Muscle of leg (tissue), 3 donors: ENCODE measurements at regions not wholly inside any gene's neighbourhood (a gene's known extent, or its start where the extent isn't known, plus 50 kb on each side); places are given as distances from the start of the nearest gene placed in this dataset.

Experiments used
- DNase-seq: peaks from one replicate; pipeline ENCODE4 v3.0.0; 2013
- H3K27ac ChIP-seq: one replicate; pipeline ENCODE4 v1.5.1; 2013; ENCODE audit warnings: mild to moderate bottlenecking, low read length, control low read depth
- H3K27me3 ChIP-seq: one replicate; pipeline ENCODE4 v1.6.1; 2013; ENCODE audit warnings: low read length; ENCODE audit not compliant: control insufficient read depth, insufficient read depth
- H3K36me3 ChIP-seq: one replicate; pipeline ENCODE4 v1.6.1; 2013; ENCODE audit warnings: low read length; ENCODE audit not compliant: control insufficient read depth, insufficient read depth
- H3K4me1 ChIP-seq: one replicate; pipeline ENCODE4 v1.6.1; 2013; ENCODE audit warnings: low read length; ENCODE audit not compliant: control insufficient read depth, insufficient read depth
- H3K4me3 ChIP-seq: one replicate; pipeline ENCODE4 v1.5.1; 2013; ENCODE audit warnings: low read length, control low read depth
- H3K9me3 ChIP-seq: replicated peaks from 2 replicates; pipeline ENCODE4 v1.6.1; 2013; ENCODE audit warnings: low read depth, low read length; ENCODE audit not compliant: control insufficient read depth
- WGBS: methylation state at CpG from one replicate; pipeline ENCODE4 v1.1.5; 2013; ENCODE audit warnings: missing lambda C conversion rate; ENCODE audit not compliant: insufficient coverage; 5-methylcytosine and 5-hydroxymethylcytosine counted together

GRCh38 chr4:116724249-116724648 is 361.1 kb downstream of the TRAM1L1 start:
- no peaks in the 10 kb centered on the region for H3K36me3 ChIP-seq
- H3K27ac ChIP-seq, result no peak overlapping the region
- no peaks in the 10 kb centered on the region for H3K4me1 ChIP-seq
- no peaks in the 10 kb centered on the region for H3K9me3 ChIP-seq
- H3K4me3 ChIP-seq, result no peak overlapping the region
- H3K27me3 ChIP-seq, result no peaks in the 10 kb centered on the region
- DNase-seq, result no peak
- WGBS, result no CpG with 5 or more reads among the region's 3 CpGs

- 98% methylated on average over 32 of the region's 32 CpGs for WGBS
Measured at GRCh38 chr4:116705466-116705865, 379.9 kb downstream of the TRAM1L1 start.

GRCh38 chr4:116702949-116703348 is 382.4 kb downstream of the TRAM1L1 start:
- 89% methylated on average over 4 of the region's 4 CpGs for WGBS
- H3K4me3 ChIP-seq, result no peak overlapping the region
- peaks cover 15% of the 10 kb centered on the region for H3K9me3 ChIP-seq
- no peak overlapping the region for H3K27ac ChIP-seq
- DNase-seq, result no peak
- H3K27me3 ChIP-seq, result no peaks in the 10 kb centered on the region
- H3K36me3 ChIP-seq, result no peaks in the 10 kb centered on the region
- H3K4me1 ChIP-seq, result no peaks in the 10 kb centered on the region

More at GRCh38 chr4:116705466-116705865, 379.9 kb downstream of the TRAM1L1 start:
- Histone ChIP-seq H3K27ac (no peak overlapping the region), H3K9me3 (peaks cover 9% of the 10 kb centered on the region), H3K4me3 (no peak overlapping the region), H3K27me3 (no peaks in the 10 kb centered on the region), H3K4me1 (no peaks in the 10 kb centered on the region), H3K36me3 (no peaks in the 10 kb centered on the region)
- DNase-seq, result no peak

- no peak for DNase-seq
- WGBS, result no CpG with 5 or more reads among the region's 1 CpG
Measured at GRCh38 chr4:116688536-116688935, 396.8 kb downstream of the TRAM1L1 start.

GRCh38 chr4:116668190-116668589 is 417.2 kb downstream of the TRAM1L1 start:
- H3K27ac ChIP-seq, result no peak overlapping the region
- H3K36me3 ChIP-seq, result no peaks in the 10 kb centered on the region
- no peaks in the 10 kb centered on the region for H3K27me3 ChIP-seq
- H3K9me3 ChIP-seq, result no peaks in the 10 kb centered on the region
- DNase-seq, result no peak
- WGBS, result 25% methylated on average over 2 of the region's 2 CpGs
- H3K4me1 ChIP-seq, result no peaks in the 10 kb centered on the region
- no peak overlapping the region for H3K4me3 ChIP-seq

More at GRCh38 chr4:116688536-116688935, 396.8 kb downstream of the TRAM1L1 start:
- Histone ChIP-seq H3K4me3 (no peak overlapping the region), H3K4me1 (no peaks in the 10 kb centered on the region), H3K27me3 (no peaks in the 10 kb centered on the region), H3K27ac (no peak overlapping the region), H3K36me3 (no peaks in the 10 kb centered on the region), H3K9me3 (peaks cover 2% of the 10 kb centered on the region)

- DNase-seq, result no peak
- no peak overlapping the region for H3K4me3 ChIP-seq
- H3K27me3 ChIP-seq, result no peaks in the 10 kb centered on the region
- WGBS, result no CpG with 5 or more reads among the region's 1 CpG
- no peaks in the 10 kb centered on the region for H3K36me3 ChIP-seq
- no peaks in the 10 kb centered on the region for H3K9me3 ChIP-seq
- no peak overlapping the region for H3K27ac ChIP-seq
- H3K4me1 ChIP-seq, result no peaks in the 10 kb centered on the region
Measured at GRCh38 chr4:116665716-116666115, 419.7 kb downstream of the TRAM1L1 start.

- Histone ChIP-seq H3K9me3 (peaks cover 4% of the 10 kb centered on the region), H3K27ac (no peak overlapping the region), H3K36me3 (no peaks in the 10 kb centered on the region), H3K4me1 (no peaks in the 10 kb centered on the region), H3K27me3 (no peaks in the 10 kb centered on the region), H3K4me3 (no peak overlapping the region)
- no peak for DNase-seq
- WGBS, result 58% methylated on average over 2 of the region's 2 CpGs
Measured at GRCh38 chr4:116664198-116664597, 421.2 kb downstream of the TRAM1L1 start.

- H3K4me1 ChIP-seq, result no peaks in the 10 kb centered on the region
- H3K27me3 ChIP-seq, result no peaks in the 10 kb centered on the region
- H3K36me3 ChIP-seq, result no peaks in the 10 kb centered on the region
- WGBS, result no CpG with 5 or more reads among the region's 3 CpGs
- no peaks in the 10 kb centered on the region for H3K9me3 ChIP-seq
- no peak overlapping the region for H3K27ac ChIP-seq
- no peak for DNase-seq
- no peak overlapping the region for H3K4me3 ChIP-seq
Measured at GRCh38 chr4:116639070-116639577, 446.3 kb downstream of the TRAM1L1 start.

- DNase-seq, result no peak
- Histone ChIP-seq H3K9me3 (no peaks in the 10 kb centered on the region), H3K4me3 (no peak overlapping the region), H3K27me3 (no peaks in the 10 kb centered on the region), H3K36me3 (no peaks in the 10 kb centered on the region), H3K27ac (no peak overlapping the region), H3K4me1 (no peaks in the 10 kb centered on the region)
Measured at GRCh38 chr4:116638592-116638991, 446.8 kb downstream of the TRAM1L1 start.

- Histone ChIP-seq H3K27me3 (no peaks in the 10 kb centered on the region), H3K9me3 (no peaks in the 10 kb centered on the region)
- no CpG with 5 or more reads among the region's 1 CpG for WGBS
Measured at GRCh38 chr4:116636917-116637316, 448.5 kb downstream of the TRAM1L1 start.

GRCh38 chr4:116632269-116632668 is 453.1 kb downstream of the TRAM1L1 start:
- no peak overlapping the region for H3K27ac ChIP-seq
- peak; percentile 3 for DNase-seq

More at GRCh38 chr4:116636917-116637316, 448.5 kb downstream of the TRAM1L1 start:
- Histone ChIP-seq H3K4me1 (no peaks in the 10 kb centered on the region), H3K4me3 (no peak overlapping the region), H3K27ac (no peak overlapping the region), H3K36me3 (no peaks in the 10 kb centered on the region)
- no peak for DNase-seq

More at GRCh38 chr4:116632269-116632668, 453.1 kb downstream of the TRAM1L1 start:
- Histone ChIP-seq H3K4me3 (no peak overlapping the region), H3K27me3 (no peaks in the 10 kb centered on the region), H3K4me1 (no peaks in the 10 kb centered on the region), H3K9me3 (no peaks in the 10 kb centered on the region), H3K36me3 (no peaks in the 10 kb centered on the region)
